ENCODE measurements at regions not wholly inside any gene's neighbourhood (a gene's known extent, or its start where the extent isn't known, plus 50 kb on each side); places are given as distances from the start of the nearest gene placed in this dataset.

DNA sequence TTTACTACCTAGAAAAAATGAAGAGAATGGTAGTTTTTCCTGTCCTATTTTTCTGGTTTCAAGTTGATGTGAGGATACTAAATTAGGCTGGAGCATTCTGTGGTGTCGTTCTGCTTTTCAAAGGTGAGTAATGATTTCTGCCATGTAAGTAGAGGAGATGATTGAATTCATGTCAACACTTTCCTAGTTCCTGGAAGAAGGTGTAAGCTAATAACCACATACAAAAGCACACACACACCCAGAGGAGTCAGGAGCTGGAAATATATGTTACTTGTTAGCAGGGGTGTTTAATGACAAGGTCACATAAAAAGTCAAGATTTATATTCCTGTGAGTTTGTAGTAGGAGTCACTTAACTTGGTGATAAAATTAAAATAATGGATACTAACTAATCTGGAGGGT is 172.1 kb downstream of the TMX3 start:
- TF ChIP-seq, protein P1, sequence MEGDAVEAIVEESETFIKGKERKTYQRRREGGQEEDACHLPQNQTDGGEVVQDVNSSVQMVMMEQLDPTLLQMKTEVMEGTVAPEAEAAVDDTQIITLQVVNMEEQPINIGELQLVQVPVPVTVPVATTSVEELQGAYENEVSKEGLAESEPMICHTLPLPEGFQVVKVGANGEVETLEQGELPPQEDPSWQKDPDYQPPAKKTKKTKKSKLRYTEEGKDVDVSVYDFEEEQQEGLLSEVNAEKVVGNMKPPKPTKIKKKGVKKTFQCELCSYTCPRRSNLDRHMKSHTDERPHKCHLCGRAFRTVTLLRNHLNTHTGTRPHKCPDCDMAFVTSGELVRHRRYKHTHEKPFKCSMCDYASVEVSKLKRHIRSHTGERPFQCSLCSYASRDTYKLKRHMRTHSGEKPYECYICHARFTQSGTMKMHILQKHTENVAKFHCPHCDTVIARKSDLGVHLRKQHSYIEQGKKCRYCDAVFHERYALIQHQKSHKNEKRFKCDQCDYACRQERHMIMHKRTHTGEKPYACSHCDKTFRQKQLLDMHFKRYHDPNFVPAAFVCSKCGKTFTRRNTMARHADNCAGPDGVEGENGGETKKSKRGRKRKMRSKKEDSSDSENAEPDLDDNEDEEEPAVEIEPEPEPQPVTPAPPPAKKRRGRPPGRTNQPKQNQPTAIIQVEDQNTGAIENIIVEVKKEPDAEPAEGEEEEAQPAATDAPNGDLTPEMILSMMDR (IDR thresholded peaks at IDR 0.05) = no peak
- TF ChIP-seq, protein P2, sequence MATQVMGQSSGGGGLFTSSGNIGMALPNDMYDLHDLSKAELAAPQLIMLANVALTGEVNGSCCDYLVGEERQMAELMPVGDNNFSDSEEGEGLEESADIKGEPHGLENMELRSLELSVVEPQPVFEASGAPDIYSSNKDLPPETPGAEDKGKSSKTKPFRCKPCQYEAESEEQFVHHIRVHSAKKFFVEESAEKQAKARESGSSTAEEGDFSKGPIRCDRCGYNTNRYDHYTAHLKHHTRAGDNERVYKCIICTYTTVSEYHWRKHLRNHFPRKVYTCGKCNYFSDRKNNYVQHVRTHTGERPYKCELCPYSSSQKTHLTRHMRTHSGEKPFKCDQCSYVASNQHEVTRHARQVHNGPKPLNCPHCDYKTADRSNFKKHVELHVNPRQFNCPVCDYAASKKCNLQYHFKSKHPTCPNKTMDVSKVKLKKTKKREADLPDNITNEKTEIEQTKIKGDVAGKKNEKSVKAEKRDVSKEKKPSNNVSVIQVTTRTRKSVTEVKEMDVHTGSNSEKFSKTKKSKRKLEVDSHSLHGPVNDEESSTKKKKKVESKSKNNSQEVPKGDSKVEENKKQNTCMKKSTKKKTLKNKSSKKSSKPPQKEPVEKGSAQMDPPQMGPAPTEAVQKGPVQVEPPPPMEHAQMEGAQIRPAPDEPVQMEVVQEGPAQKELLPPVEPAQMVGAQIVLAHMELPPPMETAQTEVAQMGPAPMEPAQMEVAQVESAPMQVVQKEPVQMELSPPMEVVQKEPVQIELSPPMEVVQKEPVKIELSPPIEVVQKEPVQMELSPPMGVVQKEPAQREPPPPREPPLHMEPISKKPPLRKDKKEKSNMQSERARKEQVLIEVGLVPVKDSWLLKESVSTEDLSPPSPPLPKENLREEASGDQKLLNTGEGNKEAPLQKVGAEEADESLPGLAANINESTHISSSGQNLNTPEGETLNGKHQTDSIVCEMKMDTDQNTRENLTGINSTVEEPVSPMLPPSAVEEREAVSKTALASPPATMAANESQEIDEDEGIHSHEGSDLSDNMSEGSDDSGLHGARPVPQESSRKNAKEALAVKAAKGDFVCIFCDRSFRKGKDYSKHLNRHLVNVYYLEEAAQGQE (IDR thresholded peaks at IDR 0.05; ENCODE audit: insufficient read depth in 1 of 2, low read depth in 2 of 2, low read length in 1 of 2) = no peak
- TF ChIP-seq POLR2AphosphoS5 (IDR thresholded peaks at IDR 0.05; ENCODE audit: low read depth, low read length) (no peak), TCF7L2 (IDR thresholded peaks at IDR 0.05; ENCODE audit: low read depth, low read length) (no peak)
